ENCODE measurements at regions not wholly inside any gene's neighbourhood (a gene's known extent, or its start where the extent isn't known, plus 50 kb on each side); places are given as distances from the start of the nearest gene placed in this dataset.
"Not testable (repeated sequence)": the region's sequence is repeated elsewhere in the genome, so short reads cannot be mapped to it uniquely, and the experiment has no call there.

DNA sequence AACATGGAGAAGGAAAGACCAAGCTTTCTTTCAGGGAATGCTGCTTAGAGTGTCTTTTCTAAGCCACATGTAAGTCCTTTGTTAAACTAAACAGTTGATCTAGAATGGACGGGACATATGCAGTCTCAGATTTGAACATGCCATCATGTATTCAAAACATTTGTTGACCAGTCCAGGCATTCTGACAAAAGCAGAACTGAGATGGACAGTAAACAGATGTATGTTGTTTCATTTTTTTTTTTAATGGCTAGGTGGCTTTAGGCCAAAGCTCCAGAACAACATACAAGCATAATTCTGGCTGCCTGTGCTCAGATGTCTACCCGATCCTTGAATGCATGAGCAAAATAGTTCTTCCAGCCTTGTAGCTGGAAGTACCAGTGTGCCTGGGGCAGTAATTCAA is 1211.4 kb upstream of the FAM98A start:
- no peak for DNase-seq (ENCODE audit: low spot score)

DNA sequence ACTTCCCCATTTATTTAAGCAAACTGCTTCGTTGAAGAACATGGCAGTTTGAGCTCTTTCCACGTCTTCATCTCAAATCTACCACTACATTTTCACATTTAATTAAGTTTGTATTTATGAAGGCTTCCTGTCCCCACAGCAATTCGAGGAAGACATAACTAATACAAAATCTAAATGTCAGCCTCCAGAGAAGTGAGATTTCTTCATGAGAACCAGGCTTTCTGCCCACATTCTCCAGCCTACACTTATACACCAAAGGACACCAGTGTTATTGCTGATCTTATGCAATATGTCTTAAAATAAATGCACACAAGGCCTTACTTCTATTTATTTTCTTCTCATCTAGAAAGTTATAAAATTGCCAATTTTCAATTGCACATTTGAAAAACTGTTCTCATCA is 1209.3 kb upstream of the FAM98A start:
- DNase-seq (ENCODE audit: low spot score) = no peak

DNA sequence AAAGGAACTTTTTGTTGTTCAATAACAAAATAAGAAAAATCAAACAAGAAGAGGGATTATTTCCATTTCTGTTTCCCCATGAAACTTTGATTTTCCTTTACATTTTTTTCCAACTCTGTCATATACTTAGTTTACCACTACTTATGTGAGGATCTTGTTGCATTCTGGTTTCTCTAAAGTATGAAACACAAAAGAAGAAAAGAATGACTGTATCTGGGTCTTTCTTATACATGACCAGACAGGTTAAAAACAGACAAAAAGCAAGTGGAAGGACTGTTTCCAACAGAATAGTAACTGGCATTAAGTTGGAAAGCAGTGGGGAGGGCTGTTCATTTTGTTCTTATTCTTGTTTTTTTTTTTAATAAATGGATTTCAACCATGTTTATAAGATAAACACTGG is 1207.8 kb upstream of the FAM98A start:
- no peak for DNase-seq (ENCODE audit: low spot score)

DNA sequence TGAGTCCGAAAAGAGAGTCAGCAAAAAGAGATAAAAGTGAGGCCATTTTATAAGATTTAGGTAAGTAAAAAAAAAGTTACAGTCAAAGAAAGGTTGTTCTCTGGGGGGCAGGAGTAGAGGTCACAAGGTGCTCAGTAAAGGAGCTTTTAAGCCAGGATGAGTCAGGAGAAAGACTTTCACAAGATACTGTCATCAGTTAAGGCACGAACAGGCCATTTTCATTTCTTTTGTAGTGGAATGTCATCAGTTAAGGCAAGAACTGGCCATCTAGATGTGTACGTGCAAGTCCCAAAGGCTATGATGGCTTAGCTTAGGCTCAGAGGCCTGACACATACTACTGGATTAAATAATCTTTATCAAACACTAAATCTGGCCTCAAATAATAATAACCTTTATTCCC is 1207.3 kb upstream of the FAM98A start:
- DNase-seq (ENCODE audit: low spot score) = no peak

GRCh38 chr2:34799556-34799955 is 1200.5 kb upstream of the FAM98A start:
- DNase-seq (ENCODE audit: low spot score) = no peak

DNA sequence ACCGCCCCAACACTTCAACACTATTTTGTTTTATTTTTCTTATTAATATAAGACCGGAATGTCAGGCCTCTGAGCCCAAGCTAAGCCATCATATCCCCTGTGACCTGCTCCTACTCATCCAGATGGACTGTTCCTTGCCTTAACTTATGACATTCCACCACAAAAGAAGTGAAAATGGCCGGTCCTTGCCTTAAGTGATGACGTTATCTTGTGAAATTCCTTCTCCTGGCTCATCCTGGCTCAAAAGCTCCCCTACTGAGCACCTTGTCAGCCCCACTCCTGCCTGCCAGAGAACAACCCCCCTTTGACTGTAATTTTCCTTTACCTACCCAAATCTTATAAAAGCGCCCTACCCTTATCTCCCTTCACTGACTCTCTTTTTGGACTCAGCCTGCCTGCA is 1196.5 kb upstream of the FAM98A start:
- DNase-seq (ENCODE audit: low spot score) = not testable (repeated sequence)

DNA sequence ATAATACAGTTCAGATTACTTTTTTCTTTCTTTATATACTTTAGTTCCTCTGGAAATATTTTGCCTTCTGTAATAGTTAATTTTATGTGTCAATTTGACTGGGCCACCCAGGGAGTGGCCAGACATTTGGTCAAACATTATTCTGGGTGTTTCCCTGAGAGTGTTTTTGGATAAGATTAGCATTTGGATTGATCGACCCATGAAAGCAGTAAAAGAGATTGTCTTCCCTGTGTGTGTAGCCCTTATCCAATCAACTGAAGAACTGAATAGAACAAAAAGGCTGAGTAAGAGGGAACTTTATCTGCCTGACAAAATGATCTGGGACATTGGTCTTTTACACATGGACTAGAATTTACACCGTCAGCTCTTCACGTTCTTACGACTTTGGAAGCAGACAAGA is 1190.1 kb upstream of the FAM98A start:
- DNase-seq (ENCODE audit: low spot score) = no peak

GRCh38 chr2:34787341-34787740 is 1188.2 kb upstream of the FAM98A start:
- no peak for DNase-seq (ENCODE audit: low spot score)

DNA sequence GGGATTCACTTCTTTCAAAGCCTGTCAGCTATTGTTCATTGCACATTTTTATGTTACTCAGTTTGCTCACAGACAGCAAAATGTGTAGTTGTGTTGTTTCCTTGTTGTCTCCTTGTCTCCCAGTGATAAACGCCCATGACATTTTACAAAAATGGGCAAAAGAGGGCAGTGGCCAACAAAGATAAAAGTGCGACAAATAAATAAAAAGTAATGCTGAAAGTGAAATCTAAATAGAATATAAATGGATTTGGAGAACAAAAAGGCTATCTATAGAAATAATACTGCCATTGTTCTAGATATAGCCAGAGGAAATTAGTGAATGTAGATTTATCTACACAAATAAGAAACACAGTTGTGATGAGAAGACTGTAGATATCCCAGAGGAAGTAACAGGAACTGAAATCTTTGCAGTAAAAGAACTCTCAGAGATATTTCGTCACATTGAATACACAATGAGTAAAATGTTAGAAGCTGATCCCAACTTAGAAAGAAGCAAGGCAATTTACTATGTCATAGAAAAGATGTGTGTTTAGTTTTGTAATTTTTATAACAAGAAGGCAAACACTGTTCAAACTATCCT is 1186.2 kb upstream of the FAM98A start:
- no peak for DNase-seq (ENCODE audit: low spot score)

DNA sequence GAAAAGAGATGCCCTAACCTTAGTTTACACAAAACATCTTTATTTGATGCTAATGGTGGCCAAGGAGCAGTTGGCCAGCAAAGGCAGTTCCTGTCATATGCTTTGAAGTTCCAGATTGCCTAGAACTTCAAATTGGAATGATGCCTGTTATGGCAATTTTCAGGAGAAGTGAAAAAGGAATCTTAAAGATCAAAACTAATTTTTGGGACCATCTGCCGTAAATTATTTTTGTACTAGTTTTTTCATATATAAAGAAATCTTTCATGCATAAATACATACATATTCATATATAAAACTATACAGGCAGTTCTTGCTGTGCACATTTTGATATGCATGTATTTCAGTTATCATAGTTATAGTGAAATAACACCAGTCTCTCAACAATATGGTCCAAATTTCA is 1185.6 kb upstream of the FAM98A start:
- DNase-seq (ENCODE audit: low spot score) = no peak

DNA sequence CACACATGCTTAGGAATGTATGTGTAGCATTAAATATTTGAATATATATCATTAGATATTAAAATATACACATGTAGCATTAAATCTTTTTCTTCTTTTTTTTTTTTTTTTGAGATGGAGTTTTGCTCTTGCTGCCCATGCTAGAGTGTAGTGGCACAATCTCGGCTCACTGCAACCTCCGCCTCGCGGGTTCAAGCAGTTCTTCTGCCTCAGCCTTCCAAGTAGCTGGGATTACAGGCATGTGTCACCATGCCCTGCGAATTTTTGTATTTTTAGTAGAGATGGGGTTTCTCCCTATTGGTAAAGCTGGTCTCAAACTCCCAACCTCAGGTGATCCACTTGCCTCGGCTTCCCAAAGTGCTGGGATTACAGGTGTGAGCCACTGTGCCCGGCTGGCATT is 1151.6 kb upstream of the FAM98A start:
- not testable (repeated sequence) for DNase-seq (ENCODE audit: low spot score)

DNA sequence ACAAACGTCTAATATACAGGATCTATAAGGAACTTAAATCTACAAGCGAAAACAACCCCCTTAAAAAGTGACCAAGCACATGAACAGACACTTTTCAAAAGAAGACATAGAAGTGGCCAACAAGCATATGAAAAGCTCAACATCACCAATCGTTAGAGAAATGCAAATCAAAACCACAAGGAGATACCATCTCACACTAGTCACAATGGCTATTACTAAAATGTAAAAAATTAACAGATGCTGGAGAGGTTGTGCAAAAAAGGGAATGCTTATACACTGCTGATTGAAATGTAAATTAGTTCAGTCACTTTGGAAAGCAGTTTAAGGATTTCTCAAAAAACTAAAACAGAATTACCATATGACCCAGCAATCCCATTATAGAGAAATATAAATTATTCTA is 1148.5 kb upstream of the FAM98A start:
- DNase-seq (ENCODE audit: low spot score) = no peak

- no peak for DNase-seq (ENCODE audit: low spot score)
Measured at GRCh38 chr2:34738691-34739090, 1139.6 kb upstream of the FAM98A start.

GRCh38 chr2:34737146-34737545 is 1138.0 kb upstream of the FAM98A start:
- DNase-seq (ENCODE audit: low spot score) = no peak

GRCh38 chr2:34736482-34736881 is 1137.4 kb upstream of the FAM98A start:
- DNase-seq (ENCODE audit: low spot score) = no peak

GRCh38 chr2:34734662-34735061 is 1135.6 kb upstream of the FAM98A start:
- DNase-seq (ENCODE audit: low spot score) = no peak

DNA sequence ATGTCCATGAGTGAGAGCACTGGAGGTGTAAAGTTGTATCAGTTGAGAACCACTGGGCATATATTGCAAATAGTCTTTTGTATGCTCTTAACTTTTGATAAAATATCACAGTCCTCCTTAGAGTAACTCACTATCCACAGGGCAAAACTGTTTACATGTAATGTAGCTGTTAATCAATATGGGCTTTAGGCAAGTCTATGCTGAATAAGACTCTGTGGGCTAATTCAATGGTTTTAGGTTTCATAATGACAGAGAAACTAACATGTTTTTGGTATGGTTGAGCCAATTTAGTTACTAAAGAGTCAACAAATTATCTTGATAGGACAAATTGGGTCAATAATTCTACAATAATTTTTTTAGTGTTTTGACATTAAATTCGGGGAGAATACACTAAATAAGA is 1134.9 kb upstream of the FAM98A start:
- no peak for DNase-seq (ENCODE audit: low spot score)

GRCh38 chr2:34731292-34731691 is 1132.2 kb upstream of the FAM98A start:
- no peak for DNase-seq (ENCODE audit: low spot score)

GRCh38 chr2:34729845-34730244 is 1130.7 kb upstream of the FAM98A start:
- no peak for DNase-seq (ENCODE audit: low spot score)

DNA sequence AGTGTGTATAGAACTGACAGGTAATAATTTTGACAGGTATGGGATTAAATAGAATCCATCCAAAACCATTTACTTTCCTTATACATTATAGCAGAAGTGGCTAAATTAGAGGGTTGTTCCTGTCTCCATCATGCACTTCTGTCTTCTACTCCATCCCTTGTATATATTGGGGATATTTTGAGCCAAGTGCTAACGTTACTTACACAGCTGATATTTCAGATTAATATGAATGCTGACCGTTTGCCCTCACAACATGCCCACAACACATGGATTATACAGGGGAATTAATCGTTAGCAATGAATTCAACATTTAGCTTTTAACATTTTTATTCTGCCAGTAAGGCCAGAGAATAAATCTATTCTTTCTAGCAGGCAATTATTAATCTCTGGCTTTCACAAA is 1125.0 kb upstream of the FAM98A start:
- no peak for DNase-seq (ENCODE audit: low spot score)

GRCh38 chr2:34723683-34724082 is 1124.6 kb upstream of the FAM98A start:
- no peak for DNase-seq (ENCODE audit: low spot score)

DNA sequence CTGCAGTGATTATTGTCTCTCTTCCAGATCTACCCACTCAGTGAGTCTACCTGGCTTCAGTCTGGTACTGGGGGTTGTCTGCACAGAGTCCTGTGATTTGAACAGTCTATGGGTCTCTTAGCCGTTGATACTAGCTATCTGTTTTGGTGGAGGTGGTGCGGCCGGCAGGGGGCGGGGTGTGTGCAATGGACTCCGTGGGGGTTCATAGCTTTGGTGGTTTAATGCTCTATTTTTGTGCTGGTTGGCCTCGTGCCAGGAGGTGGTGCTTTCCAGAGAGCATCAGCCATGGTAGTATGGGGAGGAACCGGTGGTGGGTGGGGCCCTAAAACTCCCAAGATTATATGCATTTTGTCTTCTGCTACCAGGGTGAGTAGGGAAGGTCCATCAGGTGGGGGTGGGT is 1120.1 kb upstream of the FAM98A start:
- no peak for DNase-seq (ENCODE audit: low spot score)

GRCh38 chr2:34705551-34706247 is 1106.6 kb upstream of the FAM98A start:
- DNase-seq (ENCODE audit: low spot score) = no peak

- DNase-seq (ENCODE audit: low spot score) = no peak
Measured at GRCh38 chr2:34703292-34703691, 1104.2 kb upstream of the FAM98A start.

Data from CD4-positive, alpha-beta T cell treated with Interleukin-15 for 4 hours (primary cell).